NT2/D1 (cell line): ENCODE measurements at regions not wholly inside any gene's neighbourhood (a gene's known extent, or its start where the extent isn't known, plus 50 kb on each side); places are given as distances from the start of the nearest gene placed in this dataset.

Source experiments
- SUZ12 ChIP-seq: IDR thresholded peaks from 2 replicates; pipeline ENCODE4 v1.6.1; 2011; ENCODE audit not compliant: insufficient read length, insufficient read depth; ENCODE audit errors: extremely low read depth
- ZNF274 ChIP-seq: IDR thresholded peaks from 2 replicates; pipeline ENCODE4 v1.6.1; 2011; ENCODE audit warnings: mild to moderate bottlenecking, low read depth, low read length

- TF ChIP-seq SUZ12 (no peak), ZNF274 (no peak)
These were observed 105.4 kb upstream of the TLK1 start for GRCh38 chr2:171266102-171266501.
